H1 (cell line): ENCODE measurements at regions not wholly inside any gene's neighbourhood (a gene's known extent, or its start where the extent isn't known, plus 50 kb on each side); places are given as distances from the start of the nearest gene placed in this dataset.

ENCODE experiments used
- CHD2 ChIP-seq: IDR thresholded peaks from 2 replicates; pipeline ENCODE4 v1.6.1; 2012; ENCODE audit warnings: low read length, improper control_type of control experiment
- EP300 ChIP-seq, 2 experiments: IDR thresholded peaks; 1 replicate in 1 of 2; 2 replicates in 1 of 2; pipeline ENCODE4 v1.6.1; 2011 to 2012; ENCODE audit warnings: low read depth in 2 of 2, low read length in 2 of 2, mild to moderate bottlenecking in 2 of 2, borderline replicate concordance in 1 of 2, inconsistent platforms in 1 of 2, moderate library complexity in 1 of 2
- EZH2 ChIP-seq: fragments of 200-600 bp; sonication (generic); IDR thresholded peaks from 2 replicates; pipeline ENCODE4 v1.7.1; 2012; ENCODE audit warnings: low read depth, mild to moderate bottlenecking, moderate library complexity, low read length, inconsistent platforms; ENCODE audit not compliant: severe bottlenecking
- HDAC2 ChIP-seq, 2 experiments: fragments of 300-600 bp in 1 of 2; sonication (generic) in 1 of 2; IDR thresholded peaks; 2 replicates each; pipeline ENCODE4 v1.6.1; 2011 to 2012; ENCODE audit warnings: low read depth in 2 of 2, low read length in 2 of 2, mild to moderate bottlenecking in 2 of 2, moderate library complexity in 2 of 2, borderline replicate concordance in 1 of 2, inconsistent platforms in 1 of 2
- HDAC6 ChIP-seq: IDR thresholded peaks from one replicate; pipeline ENCODE4 v1.7.1; 2012; ENCODE audit warnings: low read depth, mild to moderate bottlenecking, inconsistent platforms, low read length, moderate library complexity
- KDM1A ChIP-seq: fragments of 200-600, 300-600 bp; sonication (generic); IDR thresholded peaks from 2 replicates; pipeline ENCODE4 v1.7.1; 2016; ENCODE audit warnings: mild to moderate bottlenecking, low read length, borderline replicate concordance
- POLR2A ChIP-seq, 2 experiments: IDR thresholded peaks; 1 replicate in 1 of 2; 2 replicates in 1 of 2; pipeline ENCODE4 v1.6.1; 2011; ENCODE audit warnings: low read depth in 2 of 2, low read length in 2 of 2, mild to moderate bottlenecking in 2 of 2; ENCODE audit errors: control extremely low read depth in 1 of 2
- TAF1 ChIP-seq: IDR thresholded peaks from 2 replicates; pipeline ENCODE4 v1.6.1; 2011; ENCODE audit warnings: mild to moderate bottlenecking, low read depth, low read length
- TCF12 ChIP-seq: IDR thresholded peaks from 2 replicates; pipeline ENCODE4 v1.6.1; 2011; ENCODE audit warnings: low read depth, mild to moderate bottlenecking, low read length
- YY1 ChIP-seq: IDR thresholded peaks from 2 replicates; pipeline ENCODE4 v1.6.1; 2011; ENCODE audit warnings: low read depth, mild to moderate bottlenecking, low read length
- TF ChIP-seq, protein P1 (sequence below): IDR thresholded peaks from 2 replicates; pipeline ENCODE4 v1.6.1; 2011; ENCODE audit warnings: low read depth, mild to moderate bottlenecking, low read length; ENCODE audit not compliant: insufficient read depth
- TF ChIP-seq, protein P2 (sequence below), 3 experiments: IDR thresholded peaks; 1 replicate in 2 of 3; 2 replicates in 1 of 3; pipeline versions ENCODE4 v1.5.1 to v1.6.1; 2011; ENCODE audit warnings: low read length in 3 of 3, mild to moderate bottlenecking in 3 of 3, inconsistent platforms in 2 of 3, low read depth in 1 of 3, moderate library complexity in 1 of 3; ENCODE audit not compliant: insufficient read depth in 1 of 3; ENCODE audit errors: control extremely low read depth in 1 of 3

DNA sequence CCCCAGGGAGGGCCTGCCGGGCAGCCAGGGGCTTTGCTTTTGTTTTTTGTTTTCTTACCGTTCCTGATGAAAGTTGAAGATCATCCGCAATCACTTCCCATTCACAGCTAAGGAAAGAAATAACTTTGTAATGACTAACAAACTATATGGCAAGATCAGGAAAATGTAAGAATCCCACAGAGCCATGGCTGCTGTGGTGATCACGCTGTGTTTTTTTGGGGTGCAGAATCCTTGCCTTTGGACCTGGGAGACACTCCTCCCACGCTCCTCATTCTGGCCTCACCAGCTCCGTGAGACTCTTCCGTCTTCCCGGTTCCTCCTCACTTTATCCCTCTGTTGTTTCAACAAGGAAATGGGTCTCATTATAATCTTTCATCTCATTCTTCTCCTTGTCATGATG is 443.0 kb upstream of the MGMT start:
- no peak for TF ChIP-seq KDM1A
- TF ChIP-seq YY1, result no peak
- no peak for TF ChIP-seq HDAC2 (IDR thresholded peaks at IDR 0.05; ENCODE audit: borderline replicate concordance in 1 of 2, low read depth in 2 of 2, low read length in 2 of 2)
- TF ChIP-seq POLR2A (IDR thresholded peaks at IDR 0.05; ENCODE audit: control extremely low read depth in 1 of 2, low read depth in 2 of 2, low read length in 2 of 2), result no peak
- TF ChIP-seq, protein P1, sequence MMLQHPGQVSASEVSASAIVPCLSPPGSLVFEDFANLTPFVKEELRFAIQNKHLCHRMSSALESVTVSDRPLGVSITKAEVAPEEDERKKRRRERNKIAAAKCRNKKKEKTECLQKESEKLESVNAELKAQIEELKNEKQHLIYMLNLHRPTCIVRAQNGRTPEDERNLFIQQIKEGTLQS, result no peak
- TF ChIP-seq TCF12, result no peak
- no peak for TF ChIP-seq EZH2
- no peak for TF ChIP-seq HDAC6
- TF ChIP-seq TAF1, result no peak
- TF ChIP-seq, protein P2, sequence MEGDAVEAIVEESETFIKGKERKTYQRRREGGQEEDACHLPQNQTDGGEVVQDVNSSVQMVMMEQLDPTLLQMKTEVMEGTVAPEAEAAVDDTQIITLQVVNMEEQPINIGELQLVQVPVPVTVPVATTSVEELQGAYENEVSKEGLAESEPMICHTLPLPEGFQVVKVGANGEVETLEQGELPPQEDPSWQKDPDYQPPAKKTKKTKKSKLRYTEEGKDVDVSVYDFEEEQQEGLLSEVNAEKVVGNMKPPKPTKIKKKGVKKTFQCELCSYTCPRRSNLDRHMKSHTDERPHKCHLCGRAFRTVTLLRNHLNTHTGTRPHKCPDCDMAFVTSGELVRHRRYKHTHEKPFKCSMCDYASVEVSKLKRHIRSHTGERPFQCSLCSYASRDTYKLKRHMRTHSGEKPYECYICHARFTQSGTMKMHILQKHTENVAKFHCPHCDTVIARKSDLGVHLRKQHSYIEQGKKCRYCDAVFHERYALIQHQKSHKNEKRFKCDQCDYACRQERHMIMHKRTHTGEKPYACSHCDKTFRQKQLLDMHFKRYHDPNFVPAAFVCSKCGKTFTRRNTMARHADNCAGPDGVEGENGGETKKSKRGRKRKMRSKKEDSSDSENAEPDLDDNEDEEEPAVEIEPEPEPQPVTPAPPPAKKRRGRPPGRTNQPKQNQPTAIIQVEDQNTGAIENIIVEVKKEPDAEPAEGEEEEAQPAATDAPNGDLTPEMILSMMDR (IDR thresholded peaks at IDR 0.05; ENCODE audit: control extremely low read depth in 1 of 3, insufficient read depth in 1 of 3, low read depth in 1 of 3, low read length in 3 of 3), result no peak
- TF ChIP-seq EP300 (IDR thresholded peaks at IDR 0.05; ENCODE audit: borderline replicate concordance in 1 of 2, low read depth in 2 of 2, low read length in 2 of 2), result no peak
- no peak for TF ChIP-seq CHD2
